NB4 (cell line): ENCODE measurements at regions not wholly inside any gene's neighbourhood (a gene's known extent, or its start where the extent isn't known, plus 50 kb on each side); places are given as distances from the start of the nearest gene placed in this dataset.

Experiments
- MYC ChIP-seq: IDR thresholded peaks from 2 replicates; pipeline ENCODE4 v1.6.1; 2011; ENCODE audit warnings: low read depth, low read length
- POLR2A ChIP-seq: IDR thresholded peaks from 2 replicates; pipeline ENCODE4 v1.6.1; 2011; ENCODE audit warnings: mild to moderate bottlenecking; ENCODE audit not compliant: insufficient read length; ENCODE audit errors: extremely low read depth
- TF ChIP-seq, protein P1 (sequence below): IDR thresholded peaks from one replicate; pipeline ENCODE4 v1.5.1; 2012; ENCODE audit warnings: low read depth, low read length

GRCh38 chr22:16131918-16132317 lies 442.1 kb downstream of the POTEH start:
- TF ChIP-seq, protein P1, sequence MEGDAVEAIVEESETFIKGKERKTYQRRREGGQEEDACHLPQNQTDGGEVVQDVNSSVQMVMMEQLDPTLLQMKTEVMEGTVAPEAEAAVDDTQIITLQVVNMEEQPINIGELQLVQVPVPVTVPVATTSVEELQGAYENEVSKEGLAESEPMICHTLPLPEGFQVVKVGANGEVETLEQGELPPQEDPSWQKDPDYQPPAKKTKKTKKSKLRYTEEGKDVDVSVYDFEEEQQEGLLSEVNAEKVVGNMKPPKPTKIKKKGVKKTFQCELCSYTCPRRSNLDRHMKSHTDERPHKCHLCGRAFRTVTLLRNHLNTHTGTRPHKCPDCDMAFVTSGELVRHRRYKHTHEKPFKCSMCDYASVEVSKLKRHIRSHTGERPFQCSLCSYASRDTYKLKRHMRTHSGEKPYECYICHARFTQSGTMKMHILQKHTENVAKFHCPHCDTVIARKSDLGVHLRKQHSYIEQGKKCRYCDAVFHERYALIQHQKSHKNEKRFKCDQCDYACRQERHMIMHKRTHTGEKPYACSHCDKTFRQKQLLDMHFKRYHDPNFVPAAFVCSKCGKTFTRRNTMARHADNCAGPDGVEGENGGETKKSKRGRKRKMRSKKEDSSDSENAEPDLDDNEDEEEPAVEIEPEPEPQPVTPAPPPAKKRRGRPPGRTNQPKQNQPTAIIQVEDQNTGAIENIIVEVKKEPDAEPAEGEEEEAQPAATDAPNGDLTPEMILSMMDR = no peak
- TF ChIP-seq POLR2A (no peak), MYC (no peak)
